HEK293 (cell line): ENCODE measurements at regions not wholly inside any gene's neighbourhood (a gene's known extent, or its start where the extent isn't known, plus 50 kb on each side); places are given as distances from the start of the nearest gene placed in this dataset.

Experiments
- CTCF ChIA-PET: fragments of 350-600 bp; formaldehyde crosslinking; extraction: SDS; loops from one replicate; lab custom pipeline; 2021; ENCODE audit warnings: antibody characterized with exemption; lab: Yijun Ruan, JAX
- POLR2A ChIA-PET: fragments of 300-600 bp; formaldehyde crosslinking; extraction: SDS; loops from one replicate; lab custom pipeline; 2020; ENCODE audit warnings: antibody characterized with exemption, inconsistent platforms; lab: Yijun Ruan, JAX
- H3K27ac ChIP-seq: fragments of 200-500 bp; sonication (Bioruptor generic); 2 replicates; pipeline ENCODE4 v1.5.1; 2014; ENCODE audit warnings: low read depth, low read length, control low read depth, inconsistent platforms; ENCODE audit errors: extremely low read depth
- H3K36me3 ChIP-seq, 2 experiments: fragments of 200-500 bp in 1 of 2; sonication (Bioruptor generic) in 1 of 2; 1 replicate in 1 of 2; 2 replicates in 1 of 2; pipeline ENCODE4 v1.5.1; 2014 to 2017; ENCODE audit warnings: inconsistent platforms in 2 of 2, low read length in 2 of 2; ENCODE audit not compliant: control insufficient read depth in 2 of 2, insufficient read depth in 1 of 2
- H3K4me1 ChIP-seq: fragments of 200-500 bp; sonication (Bioruptor generic); 2 replicates; pipeline ENCODE4 v1.5.1; 2014; ENCODE audit warnings: mild to moderate bottlenecking, low read length, inconsistent platforms; ENCODE audit not compliant: control insufficient read depth, insufficient read depth
- H3K4me3 ChIP-seq: 2 replicates; pipeline ENCODE4 v1.5.1; 2011; ENCODE audit warnings: low read depth, mild to moderate bottlenecking, control low read depth, low read length, moderate library complexity
- H3K9me3 ChIP-seq: fragments of 200-500 bp; sonication (Bioruptor generic); 2 replicates; pipeline ENCODE4 v1.5.1; 2014; ENCODE audit warnings: low read depth, low read length, inconsistent platforms; ENCODE audit not compliant: control insufficient read depth, insufficient read depth
- CTCF ChIP-seq: fragments of 450-650 bp; formaldehyde crosslinking; IDR thresholded peaks from 2 replicates; pipeline ENCODE4 v1.5.1; 2016; ENCODE audit warnings: missing biosample characterization, missing genetic modification characterization
- IKZF3 ChIP-seq: fragments of 450-650 bp; IDR thresholded peaks from 2 replicates; pipeline ENCODE4 v1.5.0; 2018; ENCODE audit warnings: missing biosample characterization, mild to moderate bottlenecking, missing genetic modification characterization, moderate library complexity
- MZF1 ChIP-seq: fragments of 450-650 bp; formaldehyde crosslinking; IDR thresholded peaks from 2 replicates; pipeline ENCODE4 v1.5.1; 2017; ENCODE audit warnings: missing biosample characterization, missing genetic modification characterization, borderline replicate concordance
- PRDM4 ChIP-seq: fragments of 450-650 bp; formaldehyde crosslinking; IDR thresholded peaks from 2 replicates; pipeline ENCODE4 v1.5.1; 2017; ENCODE audit warnings: missing biosample characterization, missing genetic modification characterization
- ZBTB26 ChIP-seq: fragments of 450-650 bp; formaldehyde crosslinking; optimal IDR thresholded peaks from 2 replicates; pipeline ENCODE3; 2016; ENCODE audit warnings: missing biosample characterization, mild to moderate bottlenecking, missing genetic modification characterization
- ZBTB49 ChIP-seq: fragments of 450-650 bp; formaldehyde crosslinking; IDR thresholded peaks from 2 replicates; pipeline ENCODE4 v1.5.1; 2016; ENCODE audit warnings: missing biosample characterization, missing genetic modification characterization, low read depth
- ZBTB8A ChIP-seq: fragments of 450-650 bp; formaldehyde crosslinking; IDR thresholded peaks from 2 replicates; pipeline ENCODE4 v1.5.1; 2016; ENCODE audit warnings: missing biosample characterization, missing genetic modification characterization
- ZNF18 ChIP-seq: fragments of 450-650 bp; formaldehyde crosslinking; IDR thresholded peaks from 2 replicates; pipeline ENCODE4 v1.5.1; 2016; ENCODE audit warnings: missing biosample characterization, missing genetic modification characterization
- ZNF335 ChIP-seq: fragments of 450-650 bp; formaldehyde crosslinking; conservative IDR thresholded peaks from 2 replicates; pipeline ENCODE4 v1.5.1; 2016; ENCODE audit warnings: missing biosample characterization, missing genetic modification characterization
- ZNF610 ChIP-seq: fragments of 450-650 bp; formaldehyde crosslinking; IDR thresholded peaks from 2 replicates; pipeline ENCODE4 v1.5.1; 2016; ENCODE audit warnings: missing biosample characterization, missing genetic modification characterization, borderline replicate concordance
- ZNF654 ChIP-seq: fragments of 450-650 bp; formaldehyde crosslinking; IDR thresholded peaks from 2 replicates; pipeline ENCODE4 v1.5.1; 2016; ENCODE audit warnings: low read depth, missing biosample characterization, missing genetic modification characterization
- ZNF660 ChIP-seq: fragments of 450-650 bp; IDR thresholded peaks from 2 replicates; pipeline ENCODE4 v1.5.1; 2018; ENCODE audit warnings: missing biosample characterization, mild to moderate bottlenecking, missing genetic modification characterization
- ZNF670 ChIP-seq: fragments of 450-650 bp; formaldehyde crosslinking; IDR thresholded peaks from 2 replicates; pipeline ENCODE4 v1.5.1; 2016; ENCODE audit warnings: missing biosample characterization, missing genetic modification characterization, low read depth
- ZSCAN5A ChIP-seq: fragments of 450-650 bp; formaldehyde crosslinking; IDR thresholded peaks from 2 replicates; pipeline ENCODE4 v1.5.1; 2016; ENCODE audit warnings: missing biosample characterization, missing genetic modification characterization

GRCh38 chr4:89641367-89641687 lies 195.6 kb downstream of the SNCA start (continued):
- TF ChIP-seq ZSCAN5A (tag by site-specific recombination) (no peak), ZNF18 (tag by site-specific recombination) (no peak), ZNF670 (tag by site-specific recombination) (no peak)
- TF ChIP-seq, all 188 proteins: peak for 0

- ChIA-PET CTCF (interaction anchor here (1.0 to 1.1 kb wide), 2 partner anchors 14 to 651 kb away, joined by 3 to 4 read pairs; no protein-coding TSS in a partner anchor), POLR2A (no interaction called here)
- Histone ChIP-seq H3K9me3 (no peaks in the 10 kb centered on the region), H3K4me1 (no peaks in the 10 kb centered on the region), H3K36me3 (no peaks in the 10 kb centered on the region), H3K27ac (no peak overlapping the region), H3K4me3 (no peak overlapping the region)
- TF ChIP-seq ZBTB49 (tag by site-specific recombination) (no peak), ZBTB8A (tag by site-specific recombination) (peak; percentile 47; the same call in 1 of the 2 replicates), IKZF3 (no peak), ZNF610 (no peak), MZF1 (tag by site-specific recombination) (peak; percentile 34; the same call in 1 of the 2 replicates), ZNF335 (0 out of 2 replicates have a peak, but pooled peaks have one; percentile 22), ZNF660 (tag by site-specific recombination) (0 out of 2 replicates have a peak, but pooled peaks have one; percentile 25), PRDM4 (tag by site-specific recombination) (peak; percentile 92), ZNF654 (peak; percentile 24), ZBTB26 (tag by site-specific recombination) (peak; percentile 18), CTCF (tag by site-specific recombination) (peak; percentile 59)
Observed at GRCh38 chr4:89640620-89641366, 196.2 kb downstream of the SNCA start.
